ENCODE measurements at regions not wholly inside any gene's neighbourhood (a gene's known extent, or its start where the extent isn't known, plus 50 kb on each side); places are given as distances from the start of the nearest gene placed in this dataset.

GRCh38 chr3:94311651-94312050 lies 248.8 kb downstream of the NSUN3 start:
- no peaks in the 10 kb centered on the region for H3K9me3 ChIP-seq (ENCODE audit: control insufficient read depth in 2 of 2, low read length in 2 of 2)
- H3K4me3 ChIP-seq (ENCODE audit: low read length in 2 of 2), result no peak overlapping the region
- peaks cover 0 to 2% of the 10 kb centered on the region in 2 donors for H3K27me3 ChIP-seq (ENCODE audit: control insufficient read depth in 2 of 2, insufficient read depth in 2 of 2, low read length in 2 of 2)
- H3K36me3 ChIP-seq (ENCODE audit: control insufficient read depth in 2 of 2, insufficient read depth in 2 of 2, low read length in 2 of 2), result no peaks in the 10 kb centered on the region
- no peak overlapping the region for H3K27ac ChIP-seq (ENCODE audit: low read depth in 2 of 2, low read length in 2 of 2)
- H3K4me1 ChIP-seq (ENCODE audit: control insufficient read depth in 2 of 2, insufficient read depth in 2 of 2, low read length in 2 of 2), result peaks cover 0 to 13% of the 10 kb centered on the region in 2 donors
- no peak overlapping the region for H3K9ac ChIP-seq (ENCODE audit: low read depth in 1 of 2, low read length in 2 of 2)

GRCh38 chr3:94314218-94314883 lies 251.5 kb downstream of the NSUN3 start:
- Histone ChIP-seq H3K4me3 (ENCODE audit: low read length in 2 of 2) (no peak overlapping the region), H3K4me1 (ENCODE audit: control insufficient read depth in 2 of 2, insufficient read depth in 2 of 2, low read length in 2 of 2) (peaks cover 0 to 7% of the 10 kb centered on the region in 2 donors)

GRCh38 chr3:94317017-94317416 lies 254.2 kb downstream of the NSUN3 start:
- H3K9ac ChIP-seq (ENCODE audit: low read depth in 1 of 2, low read length in 2 of 2), result no peak overlapping the region
- no peaks in the 10 kb centered on the region for H3K9me3 ChIP-seq (ENCODE audit: control insufficient read depth in 2 of 2, low read length in 2 of 2)
- no peak overlapping the region for H3K27ac ChIP-seq (ENCODE audit: low read depth in 2 of 2, low read length in 2 of 2)
- H3K4me3 ChIP-seq (ENCODE audit: low read length in 2 of 2), result no peak overlapping the region
- H3K36me3 ChIP-seq (ENCODE audit: control insufficient read depth in 2 of 2, insufficient read depth in 2 of 2, low read length in 2 of 2), result no peaks in the 10 kb centered on the region
- H3K27me3 ChIP-seq (ENCODE audit: control insufficient read depth in 2 of 2, insufficient read depth in 2 of 2, low read length in 2 of 2), result no peaks in the 10 kb centered on the region
- peaks cover 0 to 4% of the 10 kb centered on the region in 2 donors for H3K4me1 ChIP-seq (ENCODE audit: control insufficient read depth in 2 of 2, insufficient read depth in 2 of 2, low read length in 2 of 2)

More at GRCh38 chr3:94314218-94314883, 251.5 kb downstream of the NSUN3 start:
- Histone ChIP-seq H3K27ac (ENCODE audit: low read depth in 2 of 2, low read length in 2 of 2) (no peak overlapping the region), H3K36me3 (ENCODE audit: control insufficient read depth in 2 of 2, insufficient read depth in 2 of 2, low read length in 2 of 2) (no peaks in the 10 kb centered on the region), H3K27me3 (ENCODE audit: control insufficient read depth in 2 of 2, insufficient read depth in 2 of 2, low read length in 2 of 2) (peaks cover 0 to 2% of the 10 kb centered on the region in 2 donors), H3K9me3 (ENCODE audit: control insufficient read depth in 2 of 2, low read length in 2 of 2) (no peaks in the 10 kb centered on the region), H3K9ac (ENCODE audit: low read depth in 1 of 2, low read length in 2 of 2) (no peak overlapping the region)

GRCh38 chr3:94323596-94323995 lies 260.7 kb downstream of the NSUN3 start:
- Histone ChIP-seq H3K27ac (ENCODE audit: low read depth in 2 of 2, low read length in 2 of 2) (no peak overlapping the region), H3K27me3 (ENCODE audit: control insufficient read depth in 2 of 2, insufficient read depth in 2 of 2, low read length in 2 of 2) (no peaks in the 10 kb centered on the region), H3K4me3 (ENCODE audit: low read length in 2 of 2) (no peak overlapping the region), H3K9me3 (ENCODE audit: control insufficient read depth in 2 of 2, low read length in 2 of 2) (no peaks in the 10 kb centered on the region), H3K9ac (ENCODE audit: low read depth in 1 of 2, low read length in 2 of 2) (no peak overlapping the region), H3K36me3 (ENCODE audit: control insufficient read depth in 2 of 2, insufficient read depth in 2 of 2, low read length in 2 of 2) (no peaks in the 10 kb centered on the region), H3K4me1 (ENCODE audit: control insufficient read depth in 2 of 2, insufficient read depth in 2 of 2, low read length in 2 of 2) (no peaks in the 10 kb centered on the region)

- Histone ChIP-seq H3K4me1 (ENCODE audit: control insufficient read depth in 2 of 2, insufficient read depth in 2 of 2, low read length in 2 of 2) (no peaks in the 10 kb centered on the region), H3K9me3 (ENCODE audit: control insufficient read depth in 2 of 2, low read length in 2 of 2) (no peaks in the 10 kb centered on the region), H3K27ac (ENCODE audit: low read depth in 2 of 2, low read length in 2 of 2) (no peak overlapping the region), H3K4me3 (ENCODE audit: low read length in 2 of 2) (no peak overlapping the region), H3K36me3 (ENCODE audit: control insufficient read depth in 2 of 2, insufficient read depth in 2 of 2, low read length in 2 of 2) (no peaks in the 10 kb centered on the region), H3K9ac (ENCODE audit: low read depth in 1 of 2, low read length in 2 of 2) (no peak overlapping the region), H3K27me3 (ENCODE audit: control insufficient read depth in 2 of 2, insufficient read depth in 2 of 2, low read length in 2 of 2) (no peaks in the 10 kb centered on the region)
These were observed 269.0 kb downstream of the NSUN3 start for GRCh38 chr3:94331831-94332230.

- no peak overlapping the region for H3K9ac ChIP-seq (ENCODE audit: low read depth in 1 of 2, low read length in 2 of 2)
- no peaks in the 10 kb centered on the region for H3K9me3 ChIP-seq (ENCODE audit: control insufficient read depth in 2 of 2, low read length in 2 of 2)
- H3K4me1 ChIP-seq (ENCODE audit: control insufficient read depth in 2 of 2, insufficient read depth in 2 of 2, low read length in 2 of 2), result no peaks in the 10 kb centered on the region
- no peak overlapping the region for H3K27ac ChIP-seq (ENCODE audit: low read depth in 2 of 2, low read length in 2 of 2)
- H3K27me3 ChIP-seq (ENCODE audit: control insufficient read depth in 2 of 2, insufficient read depth in 2 of 2, low read length in 2 of 2), result no peaks in the 10 kb centered on the region
- no peak overlapping the region for H3K4me3 ChIP-seq (ENCODE audit: low read length in 2 of 2)
- no peaks in the 10 kb centered on the region for H3K36me3 ChIP-seq (ENCODE audit: control insufficient read depth in 2 of 2, insufficient read depth in 2 of 2, low read length in 2 of 2)
These were observed 273.3 kb downstream of the NSUN3 start for GRCh38 chr3:94336046-94336753.

GRCh38 chr3:94345101-94345500 lies 282.2 kb downstream of the NSUN3 start:
- Histone ChIP-seq H3K27me3 (ENCODE audit: control insufficient read depth in 2 of 2, insufficient read depth in 2 of 2, low read length in 2 of 2) (no peaks in the 10 kb centered on the region), H3K9ac (ENCODE audit: low read depth in 1 of 2, low read length in 2 of 2) (no peak overlapping the region), H3K36me3 (ENCODE audit: control insufficient read depth in 2 of 2, insufficient read depth in 2 of 2, low read length in 2 of 2) (no peaks in the 10 kb centered on the region), H3K27ac (ENCODE audit: low read depth in 2 of 2, low read length in 2 of 2) (no peak overlapping the region), H3K4me1 (ENCODE audit: control insufficient read depth in 2 of 2, insufficient read depth in 2 of 2, low read length in 2 of 2) (no peaks in the 10 kb centered on the region), H3K4me3 (ENCODE audit: low read length in 2 of 2) (no peak overlapping the region), H3K9me3 (ENCODE audit: control insufficient read depth in 2 of 2, low read length in 2 of 2) (no peaks in the 10 kb centered on the region)

GRCh38 chr3:94349310-94349878 lies 286.5 kb downstream of the NSUN3 start:
- H3K27ac ChIP-seq (ENCODE audit: low read depth in 2 of 2, low read length in 2 of 2), result no peak overlapping the region
- no peaks in the 10 kb centered on the region for H3K27me3 ChIP-seq (ENCODE audit: control insufficient read depth in 2 of 2, insufficient read depth in 2 of 2, low read length in 2 of 2)
- H3K36me3 ChIP-seq (ENCODE audit: control insufficient read depth in 2 of 2, insufficient read depth in 2 of 2, low read length in 2 of 2), result no peaks in the 10 kb centered on the region
- H3K4me3 ChIP-seq (ENCODE audit: low read length in 2 of 2), result no peak overlapping the region
- H3K9ac ChIP-seq (ENCODE audit: low read depth in 1 of 2, low read length in 2 of 2), result no peak overlapping the region
- H3K9me3 ChIP-seq (ENCODE audit: control insufficient read depth in 2 of 2, low read length in 2 of 2), result no peaks in the 10 kb centered on the region
- no peaks in the 10 kb centered on the region for H3K4me1 ChIP-seq (ENCODE audit: control insufficient read depth in 2 of 2, insufficient read depth in 2 of 2, low read length in 2 of 2)

- Histone ChIP-seq H3K27ac (ENCODE audit: low read depth in 2 of 2, low read length in 2 of 2) (no peak overlapping the region), H3K9me3 (ENCODE audit: control insufficient read depth in 2 of 2, low read length in 2 of 2) (no peaks in the 10 kb centered on the region), H3K4me1 (ENCODE audit: control insufficient read depth in 2 of 2, insufficient read depth in 2 of 2, low read length in 2 of 2) (no peaks in the 10 kb centered on the region), H3K4me3 (ENCODE audit: low read length in 2 of 2) (no peak overlapping the region), H3K36me3 (ENCODE audit: control insufficient read depth in 2 of 2, insufficient read depth in 2 of 2, low read length in 2 of 2) (no peaks in the 10 kb centered on the region), H3K9ac (ENCODE audit: low read depth in 1 of 2, low read length in 2 of 2) (no peak overlapping the region), H3K27me3 (ENCODE audit: control insufficient read depth in 2 of 2, insufficient read depth in 2 of 2, low read length in 2 of 2) (no peaks in the 10 kb centered on the region)
These were observed 293.7 kb downstream of the NSUN3 start for GRCh38 chr3:94356581-94356980.

- no peaks in the 10 kb centered on the region for H3K9me3 ChIP-seq (ENCODE audit: control insufficient read depth in 2 of 2, low read length in 2 of 2)
- H3K27me3 ChIP-seq (ENCODE audit: control insufficient read depth in 2 of 2, insufficient read depth in 2 of 2, low read length in 2 of 2), result no peaks in the 10 kb centered on the region
- no peak overlapping the region for H3K27ac ChIP-seq (ENCODE audit: low read depth in 2 of 2, low read length in 2 of 2)
- no peak overlapping the region for H3K4me3 ChIP-seq (ENCODE audit: low read length in 2 of 2)
- H3K4me1 ChIP-seq (ENCODE audit: control insufficient read depth in 2 of 2, insufficient read depth in 2 of 2, low read length in 2 of 2), result no peaks in the 10 kb centered on the region
- H3K9ac ChIP-seq (ENCODE audit: low read depth in 1 of 2, low read length in 2 of 2), result no peak overlapping the region
- H3K36me3 ChIP-seq (ENCODE audit: control insufficient read depth in 2 of 2, insufficient read depth in 2 of 2, low read length in 2 of 2), result no peaks in the 10 kb centered on the region
These were observed 297.1 kb downstream of the NSUN3 start for GRCh38 chr3:94359996-94360395.
